Body of pancreas (tissue), 4 donors: ENCODE measurements at regions not wholly inside any gene's neighbourhood (a gene's known extent, or its start where the extent isn't known, plus 50 kb on each side); places are given as distances from the start of the nearest gene placed in this dataset.

Experiments used
- CTCF ChIP-seq, 7 experiments: fragments of 450-650 bp in 4 of 7; fragments of 200-600 bp in 3 of 7; sonication (generic) in 3 of 7; IDR thresholded peaks; one replicate each; pipeline ENCODE4 v1.5.1; 2016 to 2019; ENCODE audit warnings: antibody characterized with exemption in 7 of 7
- POLR2A ChIP-seq, 3 donors: fragments of 450-650 bp; IDR thresholded peaks; one replicate each; pipeline ENCODE4 v1.6.1; 2016; ENCODE audit warnings: antibody characterized with exemption in 3 of 3, mild to moderate bottlenecking in 2 of 3

- no peak for TF ChIP-seq CTCF (IDR thresholded peaks at IDR 0.05)
- TF ChIP-seq POLR2A (IDR thresholded peaks at IDR 0.05): no peak
Observed at GRCh38 chr9:107547303-107547702, 57.7 kb upstream of the KLF4 start.
